Ascending aorta (tissue), 2 donors: ENCODE measurements at regions not wholly inside any gene's neighbourhood (a gene's known extent, or its start where the extent isn't known, plus 50 kb on each side); places are given as distances from the start of the nearest gene placed in this dataset.

Source experiments
- DNase-seq, 2 donors: peaks; one replicate each; pipeline ENCODE4 v3.0.0-alpha.2; 2019; ENCODE audit warnings: low spot score in 2 of 2
- H3K27ac ChIP-seq, 2 donors: fragments of 200-600 bp; sonication (generic); one replicate each; pipeline ENCODE4 v1.5.1; 2016 to 2017; ENCODE audit warnings: mild to moderate bottlenecking in 1 of 2
- H3K27me3 ChIP-seq: fragments of 200-600 bp; sonication (generic); one replicate; pipeline ENCODE4 v1.5.1; 2017
- H3K36me3 ChIP-seq, 2 donors: fragments of 200-600 bp; sonication (generic); one replicate each; pipeline ENCODE4 v1.5.1; 2016
- H3K4me1 ChIP-seq, 2 donors: fragments of 200-600 bp; sonication (generic); one replicate each; pipeline ENCODE4 v1.5.1; 2016 to 2017; ENCODE audit warnings: mild to moderate bottlenecking in 1 of 2
- H3K4me3 ChIP-seq, 2 donors: fragments of 200-600 bp; sonication (generic); one replicate each; pipeline ENCODE4 v1.5.1; 2016 to 2017; ENCODE audit warnings: mild to moderate bottlenecking in 1 of 2
- H3K9me3 ChIP-seq, 2 donors: fragments of 200-600 bp; sonication (generic); one replicate each; pipeline ENCODE4 v1.5.1; 2016
- intact Hi-C: fragments of 100-400 bp; cut with DNase I; formaldehyde crosslinking; loops from one replicate; pipeline ENCODE4 v1.15.1; 2023
- TF ChIP-seq, protein P1 (sequence below), 3 experiments: fragments of 200-600 bp in 2 of 3; fragments of 450-650 bp in 1 of 3; sonication (generic) in 2 of 3; IDR thresholded peaks; one replicate each; pipeline ENCODE4 v1.5.1; 2016 to 2019; ENCODE audit warnings: antibody characterized with exemption in 3 of 3, mild to moderate bottlenecking in 1 of 3, moderate library complexity in 1 of 3

DNA sequence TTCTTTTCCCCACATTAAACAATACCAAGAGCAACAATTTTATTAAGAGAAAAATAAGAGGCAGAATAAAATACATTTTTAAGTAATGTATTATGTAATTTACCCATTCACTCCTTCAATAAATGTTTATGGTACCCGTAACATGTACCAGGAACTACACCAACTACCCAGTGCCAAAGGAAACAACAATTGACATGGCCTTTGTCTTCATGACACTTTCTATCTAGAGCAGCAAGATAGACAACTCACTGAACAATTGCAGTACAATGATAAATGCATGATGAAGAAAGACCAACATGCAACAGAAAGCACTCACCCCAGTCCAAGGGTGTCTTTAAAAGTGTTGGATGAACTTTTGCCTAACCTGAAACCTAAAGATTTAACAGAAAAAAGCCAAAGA lies 493.8 kb downstream of the IGSF11 start:
- TF ChIP-seq, protein P1, sequence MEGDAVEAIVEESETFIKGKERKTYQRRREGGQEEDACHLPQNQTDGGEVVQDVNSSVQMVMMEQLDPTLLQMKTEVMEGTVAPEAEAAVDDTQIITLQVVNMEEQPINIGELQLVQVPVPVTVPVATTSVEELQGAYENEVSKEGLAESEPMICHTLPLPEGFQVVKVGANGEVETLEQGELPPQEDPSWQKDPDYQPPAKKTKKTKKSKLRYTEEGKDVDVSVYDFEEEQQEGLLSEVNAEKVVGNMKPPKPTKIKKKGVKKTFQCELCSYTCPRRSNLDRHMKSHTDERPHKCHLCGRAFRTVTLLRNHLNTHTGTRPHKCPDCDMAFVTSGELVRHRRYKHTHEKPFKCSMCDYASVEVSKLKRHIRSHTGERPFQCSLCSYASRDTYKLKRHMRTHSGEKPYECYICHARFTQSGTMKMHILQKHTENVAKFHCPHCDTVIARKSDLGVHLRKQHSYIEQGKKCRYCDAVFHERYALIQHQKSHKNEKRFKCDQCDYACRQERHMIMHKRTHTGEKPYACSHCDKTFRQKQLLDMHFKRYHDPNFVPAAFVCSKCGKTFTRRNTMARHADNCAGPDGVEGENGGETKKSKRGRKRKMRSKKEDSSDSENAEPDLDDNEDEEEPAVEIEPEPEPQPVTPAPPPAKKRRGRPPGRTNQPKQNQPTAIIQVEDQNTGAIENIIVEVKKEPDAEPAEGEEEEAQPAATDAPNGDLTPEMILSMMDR (IDR thresholded peaks at IDR 0.05) = no peak
- no peaks in the 10 kb centered on the region for H3K27me3 ChIP-seq
- DNase-seq = no peak
- H3K4me1 ChIP-seq = no peaks in the 10 kb centered on the region
- no peak overlapping the region for H3K27ac ChIP-seq
- no peaks in the 10 kb centered on the region for H3K36me3 ChIP-seq
- no peak overlapping the region for H3K4me3 ChIP-seq
- H3K9me3 ChIP-seq = no peaks in the 10 kb centered on the region
- intact Hi-C loops = no loop called here

DNA sequence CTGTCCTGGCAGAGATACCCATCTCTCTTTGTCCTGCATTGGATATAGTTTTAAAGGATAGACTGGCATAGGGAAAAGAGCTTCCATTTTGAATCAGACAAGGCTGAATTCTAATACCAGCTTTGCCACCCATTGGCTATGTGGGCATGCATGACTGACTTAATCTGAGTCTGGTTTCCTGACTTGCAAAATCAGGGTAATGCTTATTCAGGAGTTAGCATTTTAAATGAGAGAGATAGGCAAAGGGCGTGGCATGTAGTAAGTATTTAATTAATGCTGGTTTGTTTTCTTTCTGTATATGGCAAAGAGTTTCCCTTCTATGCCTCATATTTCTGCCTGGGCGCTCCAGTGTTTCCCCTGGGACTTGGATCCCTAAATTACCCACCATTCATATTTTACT lies 492.9 kb downstream of the IGSF11 start:
- H3K36me3 ChIP-seq = no peaks in the 10 kb centered on the region
- TF ChIP-seq, protein P1 (IDR thresholded peaks at IDR 0.05) = no peak
- H3K4me3 ChIP-seq = no peak overlapping the region
- intact Hi-C loops = no loop called here
- no peak overlapping the region for H3K27ac ChIP-seq
- H3K27me3 ChIP-seq = no peaks in the 10 kb centered on the region
- no peaks in the 10 kb centered on the region for H3K9me3 ChIP-seq
- no peak for DNase-seq
- H3K4me1 ChIP-seq = no peaks in the 10 kb centered on the region

DNA sequence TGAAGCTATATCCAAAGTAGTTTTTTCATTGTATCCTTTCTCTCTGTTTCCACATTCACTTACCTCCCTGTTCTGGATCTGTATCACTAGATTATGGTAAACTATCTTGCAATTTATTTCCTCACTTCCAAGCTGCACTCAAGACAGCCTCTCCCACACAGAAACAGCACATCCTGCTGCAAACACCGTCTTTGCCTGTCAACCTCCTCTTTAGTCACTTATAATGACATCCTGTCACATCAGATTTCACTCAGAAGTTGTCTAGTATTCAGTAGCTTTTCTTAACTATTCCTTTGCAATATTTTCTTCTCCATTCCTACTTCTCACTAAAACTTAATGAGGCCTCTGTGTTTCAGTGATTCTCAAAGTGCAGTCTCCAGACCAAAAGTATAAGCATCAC lies 490.8 kb downstream of the IGSF11 start:
- DNase-seq = no peak
- Histone ChIP-seq H3K9me3 (no peaks in the 10 kb centered on the region), H3K4me3 (no peak overlapping the region), H3K36me3 (no peaks in the 10 kb centered on the region), H3K4me1 (no peaks in the 10 kb centered on the region), H3K27ac (no peak overlapping the region), H3K27me3 (no peaks in the 10 kb centered on the region)
- intact Hi-C loops = no loop called here
- TF ChIP-seq, protein P1 (IDR thresholded peaks at IDR 0.05) = no peak

DNA sequence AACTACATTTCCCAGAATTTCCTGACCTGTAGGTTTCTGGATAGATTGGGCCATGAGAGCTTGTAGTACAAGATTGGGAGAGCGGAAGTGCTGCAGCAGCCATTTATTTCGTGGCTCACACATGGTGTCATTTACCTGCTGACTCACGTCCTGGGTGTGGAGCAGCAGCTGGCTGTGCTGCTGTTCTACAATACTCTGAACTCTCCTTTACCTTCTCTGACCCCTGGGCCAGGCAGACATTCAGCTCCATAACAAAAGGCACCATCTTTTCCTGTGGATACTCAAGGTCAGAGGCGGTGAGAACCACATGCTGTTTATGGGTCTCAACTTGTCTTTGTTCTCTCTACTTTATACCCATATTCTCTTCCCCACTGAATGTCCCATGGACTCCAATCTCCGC lies 490.2 kb downstream of the IGSF11 start:
- Histone ChIP-seq H3K4me1 (no peaks in the 10 kb centered on the region), H3K9me3 (no peaks in the 10 kb centered on the region), H3K27me3 (no peaks in the 10 kb centered on the region), H3K4me3 (no peak overlapping the region), H3K36me3 (no peaks in the 10 kb centered on the region), H3K27ac (no peak overlapping the region)
- TF ChIP-seq, protein P1 (IDR thresholded peaks at IDR 0.05) = no peak
- intact Hi-C loops = no loop called here
- DNase-seq = no peak

DNA sequence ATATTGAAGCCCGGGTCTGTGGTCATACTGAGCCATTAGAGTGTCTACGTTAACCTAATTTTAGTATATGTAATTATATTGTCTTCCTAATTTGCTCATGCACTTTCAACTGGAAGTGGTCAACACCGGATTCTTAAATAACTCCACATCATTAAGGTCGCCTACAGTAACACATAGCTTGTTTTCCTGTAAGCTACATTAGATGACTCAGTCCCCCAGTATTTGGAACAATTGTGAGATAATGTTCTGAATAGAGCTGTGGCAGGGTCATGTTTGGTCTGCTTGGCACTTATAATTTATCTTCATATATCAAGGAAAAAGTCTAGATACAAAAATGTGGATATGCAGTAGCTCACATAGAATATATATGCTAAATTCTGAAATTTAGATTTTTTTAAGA lies 486.2 kb downstream of the IGSF11 start:
- TF ChIP-seq, protein P1 (IDR thresholded peaks at IDR 0.05) = no peak
- intact Hi-C loops = no loop called here
- no peaks in the 10 kb centered on the region for H3K9me3 ChIP-seq

DNA sequence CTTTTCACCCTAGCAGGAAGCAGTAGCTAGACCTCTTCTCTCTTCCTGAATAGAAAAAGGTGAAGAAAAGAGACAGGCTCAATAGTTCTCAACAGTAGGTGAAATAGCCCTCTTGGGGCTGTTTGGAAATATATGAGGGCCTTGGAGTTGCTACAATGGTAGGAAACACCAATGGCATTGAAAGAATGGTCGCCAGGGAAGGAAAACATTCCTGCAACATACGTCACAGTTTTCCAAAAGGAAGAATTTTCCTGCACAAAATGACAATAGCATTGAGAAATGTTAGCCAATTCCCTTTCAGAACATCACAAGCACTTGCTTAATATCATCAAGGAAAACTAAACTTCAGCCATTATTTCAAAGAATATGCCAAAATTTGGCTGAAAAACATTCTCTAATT lies 484.5 kb downstream of the IGSF11 start:
- TF ChIP-seq, protein P1 (IDR thresholded peaks at IDR 0.05) = no peak
- Histone ChIP-seq H3K4me1 (no peaks in the 10 kb centered on the region), H3K4me3 (no peak overlapping the region), H3K27ac (no peak overlapping the region), H3K9me3 (no peaks in the 10 kb centered on the region), H3K27me3 (no peaks in the 10 kb centered on the region), H3K36me3 (no peaks in the 10 kb centered on the region)
- DNase-seq = no peak
- intact Hi-C loops = no loop called here

More for the DNA sequence above, 486.2 kb downstream of the IGSF11 start:
- H3K4me3 ChIP-seq = no peak overlapping the region
- no peaks in the 10 kb centered on the region for H3K27me3 ChIP-seq
- no peaks in the 10 kb centered on the region for H3K36me3 ChIP-seq
- no peak for DNase-seq
- H3K4me1 ChIP-seq = no peaks in the 10 kb centered on the region
- H3K27ac ChIP-seq = no peak overlapping the region
